DND-41 (cell line): ENCODE measurements at regions not wholly inside any gene's neighbourhood (a gene's known extent, or its start where the extent isn't known, plus 50 kb on each side); places are given as distances from the start of the nearest gene placed in this dataset.

ENCODE experiments used
- CTCF ChIP-seq: IDR thresholded peaks from 2 replicates; pipeline ENCODE4 v1.5.1; 2012; ENCODE audit warnings: borderline replicate concordance, low read length, moderate library complexity, mild to moderate bottlenecking; ENCODE audit not compliant: poor library complexity, severe bottlenecking; ENCODE audit errors: extremely low read depth
- EZH2 ChIP-seq: IDR thresholded peaks from 3 replicates; pipeline ENCODE4 v1.6.1; 2012; ENCODE audit warnings: borderline replicate concordance, low read depth, mild to moderate bottlenecking, moderate library complexity, low read length, inconsistent platforms; ENCODE audit not compliant: severe bottlenecking

- TF ChIP-seq CTCF (no peak), EZH2 (no peak)
Measured at GRCh38 chr6:12560315-12560714, 156.3 kb upstream of the PHACTR1 start.
